ENCODE measurements at regions not wholly inside any gene's neighbourhood (a gene's known extent, or its start where the extent isn't known, plus 50 kb on each side); places are given as distances from the start of the nearest gene placed in this dataset.
"Not testable (repeated sequence)": the region's sequence is repeated elsewhere in the genome, so short reads cannot be mapped to it uniquely, and the experiment has no call there.

DNA sequence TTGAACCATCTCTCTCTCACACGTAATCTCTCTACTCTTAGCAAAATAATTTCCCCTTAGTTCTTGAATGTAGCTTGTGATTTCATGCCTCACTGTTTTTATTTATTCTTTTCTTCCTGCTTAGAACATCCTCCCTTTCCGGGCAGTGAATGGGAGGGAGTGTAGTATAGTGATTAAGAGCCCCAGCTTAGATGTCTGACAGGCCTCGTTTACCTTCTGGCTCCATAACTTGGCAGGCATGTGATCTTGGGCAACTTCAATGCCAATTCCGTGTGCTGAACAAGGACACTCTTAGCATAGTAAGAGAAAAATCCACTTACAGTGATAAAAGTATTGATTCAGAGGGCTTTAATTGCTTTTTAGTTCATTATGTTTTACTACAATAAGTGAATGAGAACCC is 96.3 kb upstream of the TNPO1 start:
- H3K9ac ChIP-seq (ENCODE audit: low read depth, low read length) = no peak overlapping the region
- no peaks in the 10 kb centered on the region for H3K27me3 ChIP-seq (ENCODE audit: control insufficient read depth, insufficient read depth, low read length)
- no peak overlapping the region for H3K4me3 ChIP-seq (ENCODE audit: low read depth, low read length)
- no peak overlapping the region for H3K27ac ChIP-seq (ENCODE audit: low read depth, low read length)
- H3K4me1 ChIP-seq (ENCODE audit: control insufficient read depth, insufficient read depth, low read length) = no peaks in the 10 kb centered on the region
- no peaks in the 10 kb centered on the region for H3K36me3 ChIP-seq (ENCODE audit: control insufficient read depth, insufficient read depth, low read length)
- H3K9me3 ChIP-seq (ENCODE audit: control insufficient read depth, insufficient read depth, low read length) = no peaks in the 10 kb centered on the region

- no peaks in the 10 kb centered on the region for H3K27me3 ChIP-seq (ENCODE audit: control insufficient read depth, insufficient read depth, low read length)
- H3K9ac ChIP-seq (ENCODE audit: low read depth, low read length) = no peak overlapping the region
- H3K4me3 ChIP-seq (ENCODE audit: low read depth, low read length) = no peak overlapping the region
- no peaks in the 10 kb centered on the region for H3K36me3 ChIP-seq (ENCODE audit: control insufficient read depth, insufficient read depth, low read length)
- 0 out of 2 replicates have a peak, but pooled peaks cover 2% of the 10 kb centered on the region for H3K4me1 ChIP-seq (ENCODE audit: control insufficient read depth, insufficient read depth, low read length)
- H3K9me3 ChIP-seq (ENCODE audit: control insufficient read depth, insufficient read depth, low read length) = 0 out of 2 replicates have a peak, but pooled peaks cover 4% of the 10 kb centered on the region
- H3K27ac ChIP-seq (ENCODE audit: low read depth, low read length) = no peak overlapping the region
These were observed 105.1 kb upstream of the TNPO1 start for GRCh38 chr5:72711351-72711750.

GRCh38 chr5:72709341-72709740 is 107.1 kb upstream of the TNPO1 start:
- H3K27me3 ChIP-seq (ENCODE audit: control insufficient read depth, insufficient read depth, low read length) = no peaks in the 10 kb centered on the region

GRCh38 chr5:72705178-72705577 is 111.3 kb upstream of the TNPO1 start:
- Histone ChIP-seq H3K4me3 (ENCODE audit: low read depth, low read length) (no peak overlapping the region), H3K9ac (ENCODE audit: low read depth, low read length) (no peak overlapping the region)

More at GRCh38 chr5:72709341-72709740, 107.1 kb upstream of the TNPO1 start:
- Histone ChIP-seq H3K9ac (ENCODE audit: low read depth, low read length) (no peak overlapping the region), H3K4me3 (ENCODE audit: low read depth, low read length) (no peak overlapping the region), H3K4me1 (ENCODE audit: control insufficient read depth, insufficient read depth, low read length) (0 out of 2 replicates have a peak, but pooled peaks cover 2% of the 10 kb centered on the region), H3K9me3 (ENCODE audit: control insufficient read depth, insufficient read depth, low read length) (0 out of 2 replicates have a peak, but pooled peaks cover 4% of the 10 kb centered on the region), H3K27ac (ENCODE audit: low read depth, low read length) (no peak overlapping the region), H3K36me3 (ENCODE audit: control insufficient read depth, insufficient read depth, low read length) (no peaks in the 10 kb centered on the region)

DNA sequence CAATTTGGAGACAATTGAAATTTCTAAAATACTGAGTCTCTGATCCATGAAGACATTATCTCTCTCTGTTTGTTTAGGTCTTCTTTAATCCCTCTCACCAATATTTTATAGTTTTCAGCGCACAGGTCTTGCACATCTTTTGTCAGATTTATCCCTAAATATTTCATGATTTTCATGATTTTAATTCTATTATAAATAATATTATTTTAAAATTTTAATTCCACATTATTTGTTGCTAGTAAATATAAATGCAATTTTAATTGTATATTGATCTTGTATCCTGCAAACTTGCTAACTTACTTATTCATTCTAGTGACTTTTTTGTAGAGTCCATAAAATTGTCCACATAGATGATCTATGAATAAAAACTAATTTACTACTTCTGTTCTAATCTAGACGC is 112.6 kb upstream of the TNPO1 start:
- Histone ChIP-seq H3K36me3 (ENCODE audit: control insufficient read depth, insufficient read depth, low read length) (no peaks in the 10 kb centered on the region), H3K4me1 (ENCODE audit: control insufficient read depth, insufficient read depth, low read length) (no peaks in the 10 kb centered on the region), H3K9me3 (ENCODE audit: control insufficient read depth, insufficient read depth, low read length) (0 out of 2 replicates have a peak, but pooled peaks cover 4% of the 10 kb centered on the region), H3K4me3 (ENCODE audit: low read depth, low read length) (no peak overlapping the region), H3K9ac (ENCODE audit: low read depth, low read length) (no peak overlapping the region), H3K27me3 (ENCODE audit: control insufficient read depth, insufficient read depth, low read length) (no peaks in the 10 kb centered on the region), H3K27ac (ENCODE audit: low read depth, low read length) (no peak overlapping the region)

More at GRCh38 chr5:72705178-72705577, 111.3 kb upstream of the TNPO1 start:
- Histone ChIP-seq H3K27ac (ENCODE audit: low read depth, low read length) (no peak overlapping the region), H3K4me1 (ENCODE audit: control insufficient read depth, insufficient read depth, low read length) (0 out of 2 replicates have a peak, but pooled peaks cover under 1% of the 10 kb centered on the region), H3K27me3 (ENCODE audit: control insufficient read depth, insufficient read depth, low read length) (no peaks in the 10 kb centered on the region), H3K9me3 (ENCODE audit: control insufficient read depth, insufficient read depth, low read length) (0 out of 2 replicates have a peak, but pooled peaks cover 4% of the 10 kb centered on the region), H3K36me3 (ENCODE audit: control insufficient read depth, insufficient read depth, low read length) (no peaks in the 10 kb centered on the region)

GRCh38 chr5:72702881-72703434 is 113.5 kb upstream of the TNPO1 start:
- H3K4me3 ChIP-seq (ENCODE audit: low read depth, low read length) = no peak overlapping the region
- no peaks in the 10 kb centered on the region for H3K9me3 ChIP-seq (ENCODE audit: control insufficient read depth, insufficient read depth, low read length)
- no peaks in the 10 kb centered on the region for H3K27me3 ChIP-seq (ENCODE audit: control insufficient read depth, insufficient read depth, low read length)
- no peaks in the 10 kb centered on the region for H3K36me3 ChIP-seq (ENCODE audit: control insufficient read depth, insufficient read depth, low read length)
- H3K27ac ChIP-seq (ENCODE audit: low read depth, low read length) = no peak overlapping the region
- H3K4me1 ChIP-seq (ENCODE audit: control insufficient read depth, insufficient read depth, low read length) = no peaks in the 10 kb centered on the region
- H3K9ac ChIP-seq (ENCODE audit: low read depth, low read length) = no peak overlapping the region

DNA sequence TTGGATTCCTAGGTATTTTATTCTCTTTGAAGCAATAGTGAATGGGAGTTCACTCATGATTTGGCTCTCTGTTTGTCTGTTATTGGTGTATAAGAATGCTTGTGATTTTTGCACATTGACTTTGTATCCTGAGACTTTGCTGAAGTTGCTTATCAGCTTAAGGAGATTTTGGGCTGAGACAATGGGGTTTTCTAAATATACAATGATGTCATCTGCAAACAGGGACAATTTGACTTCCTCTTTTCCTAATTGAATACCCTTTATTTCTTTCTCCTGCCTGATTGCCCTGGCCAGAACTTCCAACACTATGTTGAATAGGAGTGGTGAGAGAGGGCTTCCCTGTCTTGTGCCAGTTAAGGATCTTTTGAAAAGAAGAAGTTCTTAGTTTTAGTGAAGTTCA is 114.4 kb upstream of the TNPO1 start:
- H3K36me3 ChIP-seq (ENCODE audit: control insufficient read depth, insufficient read depth, low read length); H3K27ac ChIP-seq (ENCODE audit: low read depth, low read length); H3K27me3 ChIP-seq (ENCODE audit: control insufficient read depth, insufficient read depth, low read length); H3K4me1 ChIP-seq (ENCODE audit: control insufficient read depth, insufficient read depth, low read length); H3K4me3 ChIP-seq (ENCODE audit: low read depth, low read length); H3K9ac ChIP-seq (ENCODE audit: low read depth, low read length); H3K9me3 ChIP-seq (ENCODE audit: control insufficient read depth, insufficient read depth, low read length): not testable (repeated sequence)

DNA sequence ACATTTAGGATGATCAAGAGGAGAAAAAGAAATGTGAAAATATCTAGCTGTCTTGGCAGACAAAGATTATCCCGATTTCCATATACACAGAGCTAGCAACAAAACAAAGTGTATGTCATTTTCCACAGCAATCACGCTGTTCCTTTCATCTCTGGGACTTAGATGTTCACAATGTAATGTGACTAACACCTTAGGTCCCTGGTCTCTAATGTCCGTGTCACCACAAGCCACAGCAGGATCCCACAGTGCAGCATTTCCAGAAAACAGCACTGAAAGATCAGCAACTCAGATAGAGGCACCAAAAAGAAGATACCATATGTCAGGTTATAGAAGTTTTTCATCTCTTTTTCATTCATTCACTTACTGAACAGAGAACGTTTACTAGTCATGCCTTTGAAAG is 118.0 kb upstream of the TNPO1 start:
- no peak overlapping the region for H3K4me3 ChIP-seq (ENCODE audit: low read depth, low read length)
- no peaks in the 10 kb centered on the region for H3K36me3 ChIP-seq (ENCODE audit: control insufficient read depth, insufficient read depth, low read length)
- H3K27ac ChIP-seq (ENCODE audit: low read depth, low read length) = no peak overlapping the region
- H3K27me3 ChIP-seq (ENCODE audit: control insufficient read depth, insufficient read depth, low read length) = no peaks in the 10 kb centered on the region
- H3K9ac ChIP-seq (ENCODE audit: low read depth, low read length) = no peak overlapping the region
- H3K4me1 ChIP-seq (ENCODE audit: control insufficient read depth, insufficient read depth, low read length) = no peaks in the 10 kb centered on the region
- no peaks in the 10 kb centered on the region for H3K9me3 ChIP-seq (ENCODE audit: control insufficient read depth, insufficient read depth, low read length)

DNA sequence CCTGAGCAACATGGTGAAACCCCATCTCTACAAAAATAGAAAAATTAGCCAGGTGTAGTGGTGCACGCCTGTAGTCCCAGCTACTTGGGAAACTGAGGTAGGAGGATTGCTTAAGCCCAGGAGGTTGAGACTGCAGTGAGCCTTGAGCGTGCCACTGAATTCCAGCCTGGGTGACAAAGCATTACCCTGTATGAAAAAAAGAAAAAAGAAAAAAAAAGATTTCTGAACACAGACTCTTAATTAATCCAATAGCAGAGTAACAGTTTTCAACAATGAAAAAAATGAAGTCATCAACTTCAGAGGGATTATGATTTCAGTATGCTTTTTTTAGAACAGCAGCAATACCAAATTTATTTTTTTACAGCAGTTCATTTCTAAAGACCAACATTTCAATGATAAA is 118.8 kb upstream of the TNPO1 start:
- Histone ChIP-seq H3K36me3 (ENCODE audit: control insufficient read depth, insufficient read depth, low read length) (no peaks in the 10 kb centered on the region), H3K9me3 (ENCODE audit: control insufficient read depth, insufficient read depth, low read length) (no peaks in the 10 kb centered on the region), H3K27me3 (ENCODE audit: control insufficient read depth, insufficient read depth, low read length) (no peaks in the 10 kb centered on the region), H3K27ac (ENCODE audit: low read depth, low read length) (no peak overlapping the region), H3K4me1 (ENCODE audit: control insufficient read depth, insufficient read depth, low read length) (no peaks in the 10 kb centered on the region), H3K4me3 (ENCODE audit: low read depth, low read length) (no peak overlapping the region), H3K9ac (ENCODE audit: low read depth, low read length) (no peak overlapping the region)

- Histone ChIP-seq H3K9ac (ENCODE audit: low read depth, low read length) (no peak overlapping the region), H3K9me3 (ENCODE audit: control insufficient read depth, insufficient read depth, low read length) (no peaks in the 10 kb centered on the region), H3K36me3 (ENCODE audit: control insufficient read depth, insufficient read depth, low read length) (no peaks in the 10 kb centered on the region), H3K4me3 (ENCODE audit: low read depth, low read length) (no peak overlapping the region), H3K4me1 (ENCODE audit: control insufficient read depth, insufficient read depth, low read length) (no peaks in the 10 kb centered on the region), H3K27me3 (ENCODE audit: control insufficient read depth, insufficient read depth, low read length) (no peaks in the 10 kb centered on the region), H3K27ac (ENCODE audit: low read depth, low read length) (no peak overlapping the region)
These were observed 120.8 kb upstream of the TNPO1 start for GRCh38 chr5:72695659-72696058.

DNA sequence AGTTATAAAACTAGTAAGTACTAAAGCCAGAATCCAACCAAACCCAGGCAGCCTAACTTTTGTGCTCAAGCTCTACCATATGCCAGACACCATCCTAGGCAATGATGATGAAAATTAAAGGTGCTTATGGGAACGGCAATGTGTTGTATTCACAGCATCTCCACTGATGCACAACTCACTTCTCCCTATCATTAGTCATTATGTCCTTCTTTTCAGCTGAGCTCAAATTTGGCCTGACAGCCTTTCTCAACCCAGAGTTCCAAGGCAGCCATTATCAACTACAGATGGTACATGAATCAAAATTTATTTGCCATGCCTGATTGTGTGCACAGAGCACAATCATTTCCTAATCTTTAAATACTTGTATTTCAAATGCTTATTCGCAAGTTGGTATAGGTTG is 121.6 kb upstream of the TNPO1 start:
- Histone ChIP-seq H3K27ac (ENCODE audit: low read depth, low read length) (no peak overlapping the region), H3K9me3 (ENCODE audit: control insufficient read depth, insufficient read depth, low read length) (no peaks in the 10 kb centered on the region), H3K27me3 (ENCODE audit: control insufficient read depth, insufficient read depth, low read length) (no peaks in the 10 kb centered on the region), H3K36me3 (ENCODE audit: control insufficient read depth, insufficient read depth, low read length) (no peaks in the 10 kb centered on the region), H3K4me1 (ENCODE audit: control insufficient read depth, insufficient read depth, low read length) (no peaks in the 10 kb centered on the region), H3K9ac (ENCODE audit: low read depth, low read length) (no peak overlapping the region), H3K4me3 (ENCODE audit: low read depth, low read length) (no peak overlapping the region)
